Body of pancreas (tissue), 4 donors: ENCODE measurements at regions not wholly inside any gene's neighbourhood (a gene's known extent, or its start where the extent isn't known, plus 50 kb on each side); places are given as distances from the start of the nearest gene placed in this dataset.
"Not testable (repeated sequence)": the region's sequence is repeated elsewhere in the genome, so short reads cannot be mapped to it uniquely, and the experiment has no call there.

Experiments
- CTCF ChIP-seq, 7 experiments: fragments of 450-650 bp in 4 of 7; fragments of 200-600 bp in 3 of 7; sonication (generic) in 3 of 7; IDR thresholded peaks; one replicate each; pipeline ENCODE4 v1.5.1; 2016 to 2019; ENCODE audit warnings: antibody characterized with exemption in 7 of 7
- POLR2A ChIP-seq, 3 donors: fragments of 450-650 bp; IDR thresholded peaks; one replicate each; pipeline ENCODE4 v1.6.1; 2016; ENCODE audit warnings: antibody characterized with exemption in 3 of 3, mild to moderate bottlenecking in 2 of 3

- not testable (repeated sequence) for TF ChIP-seq CTCF, POLR2A (IDR thresholded peaks at IDR 0.05)
These were observed 176.1 kb downstream of the RTP5 start for GRCh38 chr2:242045596-242046144.
